GM18498 (cell line): ENCODE measurements at regions not wholly inside any gene's neighbourhood (a gene's known extent, or its start where the extent isn't known, plus 50 kb on each side); places are given as distances from the start of the nearest gene placed in this dataset.
"Not testable (repeated sequence)": the region's sequence is repeated elsewhere in the genome, so short reads cannot be mapped to it uniquely, and the experiment has no call there.

Source experiments
- ATAC-seq: cut with Tn5 transposase; IDR thresholded peaks from one replicate; pipeline ENCODE4 v1.9.1; 2021; ENCODE audit warnings: mild to moderate bottlenecking, moderate library complexity; ENCODE audit not compliant: unreplicated experiment

DNA sequence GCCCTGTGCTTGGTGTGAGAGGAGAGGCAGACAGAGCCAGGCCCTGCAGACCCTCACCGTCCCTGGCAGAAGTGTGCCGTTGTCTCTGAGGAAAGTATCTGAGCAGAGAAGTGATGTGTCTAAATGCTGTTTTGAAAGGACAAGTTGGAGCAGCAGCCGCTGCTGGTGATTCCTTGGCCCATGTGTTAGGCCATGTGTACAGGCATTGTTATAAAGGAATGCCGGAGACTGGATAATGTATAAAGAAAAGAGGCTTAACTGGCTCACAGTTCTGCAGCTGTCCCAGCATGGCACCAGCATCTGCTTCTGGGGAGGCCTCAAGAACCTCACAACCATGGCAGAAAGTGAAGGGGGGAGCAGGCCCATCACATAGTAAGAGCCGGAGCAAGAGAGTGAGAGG lies 334.6 kb upstream of the ATP10A start:
- no peak for ATAC-seq

- ATAC-seq, result no peak
These were observed 333.9 kb upstream of the ATP10A start for GRCh38 chr15:26197060-26197459.

DNA sequence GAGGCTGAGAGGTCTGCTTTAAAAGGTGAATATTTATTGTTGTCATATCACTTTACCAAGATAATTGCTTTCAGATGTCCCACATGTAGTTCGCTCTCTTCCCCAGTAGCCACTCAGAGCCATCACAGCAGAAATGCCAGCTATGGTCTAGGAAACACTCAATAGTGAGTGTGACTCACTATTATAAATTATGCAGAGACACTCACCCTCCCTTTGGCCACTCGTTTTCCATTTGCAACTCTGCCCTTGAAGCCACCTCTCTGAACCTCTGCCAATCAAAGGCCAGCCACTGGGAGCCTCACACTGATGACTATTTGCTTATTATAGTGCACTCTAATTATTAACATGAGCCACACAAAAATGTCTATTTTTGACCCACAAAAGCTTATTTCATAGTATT lies 328.1 kb upstream of the ATP10A start:
- no peak for ATAC-seq

DNA sequence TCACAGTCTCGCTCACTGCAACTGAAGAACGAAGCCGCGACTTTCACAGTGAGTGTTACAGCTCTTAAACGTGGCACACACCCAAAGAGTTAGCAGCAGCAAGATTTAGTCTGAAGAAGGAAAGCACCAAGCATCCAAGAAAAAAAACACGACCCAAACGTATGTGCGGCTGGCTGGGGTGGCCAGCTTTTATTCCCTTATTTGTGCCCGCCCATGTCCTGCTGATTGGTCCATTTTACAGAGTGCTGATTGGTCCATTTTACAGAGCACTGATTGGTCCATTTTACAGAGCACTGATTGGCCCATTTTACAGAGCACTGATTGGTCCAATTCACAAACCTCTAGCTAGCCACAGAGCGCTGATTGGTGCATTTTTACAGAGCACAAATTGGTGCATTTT lies 323.0 kb upstream of the ATP10A start:
- ATAC-seq, result not testable (repeated sequence)

DNA sequence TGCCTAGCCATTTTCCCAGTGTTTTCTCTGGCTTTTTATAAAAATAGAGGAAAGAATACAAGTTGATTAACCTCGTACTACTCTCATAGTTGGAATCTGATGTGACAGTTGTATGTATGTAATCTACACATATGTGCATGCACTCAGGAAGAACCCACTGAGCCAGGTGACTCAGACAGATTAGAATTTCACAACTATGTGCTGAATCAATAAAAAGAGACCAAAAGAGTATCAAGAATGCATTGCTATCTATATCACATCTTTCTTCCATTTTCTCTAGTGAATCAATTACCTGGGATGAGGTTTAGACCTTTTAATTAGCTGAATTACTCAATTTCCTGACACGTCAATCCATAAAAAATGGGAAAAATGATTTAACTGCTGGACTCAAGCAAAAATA lies 319.3 kb upstream of the ATP10A start:
- no peak for ATAC-seq

- no peak for ATAC-seq
These were observed 316.8 kb upstream of the ATP10A start for GRCh38 chr15:26179906-26180305.

DNA sequence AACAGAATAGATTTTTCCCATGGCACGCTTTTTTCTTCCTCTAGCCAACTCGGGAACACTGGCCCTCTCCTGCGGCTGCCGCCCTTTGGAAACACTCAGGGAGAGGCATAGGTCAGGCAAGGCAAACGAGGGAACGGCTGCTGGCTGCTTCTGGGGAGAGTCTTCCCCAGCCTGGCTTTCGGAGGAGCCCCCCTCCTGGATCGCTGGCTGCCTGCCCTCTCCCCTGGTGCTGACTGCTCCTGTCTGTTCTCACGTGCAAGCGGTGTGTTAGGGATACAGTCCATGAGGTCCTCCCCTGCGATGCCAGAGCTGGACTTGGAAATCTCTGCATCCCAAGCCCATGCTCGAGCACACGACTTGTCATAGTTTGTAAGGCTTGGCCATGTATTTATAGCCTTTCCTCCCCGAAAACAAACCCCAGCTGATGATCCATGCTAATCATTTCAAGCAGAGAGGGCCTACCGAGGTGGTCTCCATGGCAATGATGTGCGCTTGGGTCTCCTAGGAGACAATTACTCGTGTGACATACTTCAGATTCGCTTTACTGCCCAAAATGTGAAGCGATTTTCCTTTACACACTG lies 315.6 kb upstream of the ATP10A start:
- ATAC-seq, result no peak

GRCh38 chr15:26177816-26178215 lies 314.7 kb upstream of the ATP10A start:
- no peak for ATAC-seq

GRCh38 chr15:26176831-26177230 lies 313.7 kb upstream of the ATP10A start:
- no peak for ATAC-seq

- no peak for ATAC-seq
These were observed 308.1 kb upstream of the ATP10A start for GRCh38 chr15:26171266-26171665.

GRCh38 chr15:26166429-26166828 lies 303.3 kb upstream of the ATP10A start:
- no peak for ATAC-seq

DNA sequence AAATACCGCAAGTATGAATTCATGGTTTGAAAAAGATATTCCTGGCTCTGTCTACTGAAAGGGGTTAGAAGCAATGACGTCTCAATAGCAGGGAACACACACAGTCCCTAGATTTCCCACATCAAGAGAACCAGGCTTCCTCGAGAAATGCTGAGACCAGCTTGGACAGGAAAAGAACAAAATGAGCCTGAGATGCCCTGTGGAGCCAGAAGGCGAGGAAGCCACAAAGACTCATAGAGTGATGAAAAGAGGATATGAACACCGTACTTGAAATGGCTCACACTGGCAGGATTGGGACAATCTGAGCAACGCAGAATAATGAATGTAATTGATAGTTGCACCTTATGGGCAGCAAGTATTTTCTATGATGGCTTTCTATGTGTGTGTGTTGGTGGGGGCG lies 302.4 kb upstream of the ATP10A start:
- ATAC-seq, result no peak

DNA sequence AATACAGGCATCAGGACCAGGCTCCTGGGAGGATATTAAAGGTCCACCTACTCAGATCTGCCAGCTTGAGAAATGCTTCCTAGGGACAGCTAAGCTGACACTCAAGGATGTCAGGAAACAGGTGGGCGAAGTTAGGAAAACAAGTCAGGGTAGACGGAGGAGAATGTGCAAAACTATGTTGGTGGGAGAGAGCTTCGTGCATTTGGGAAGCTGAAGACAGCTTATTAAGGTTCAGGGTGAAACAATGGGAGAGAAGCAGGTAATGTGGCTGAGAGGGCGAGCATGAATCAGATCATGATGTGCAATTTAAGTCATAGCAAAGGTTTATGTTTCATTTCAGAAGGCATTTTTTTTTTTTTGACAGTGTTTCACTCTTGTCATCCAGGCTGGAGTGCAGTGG lies 297.2 kb upstream of the ATP10A start:
- no peak for ATAC-seq

GRCh38 chr15:26158176-26158575 lies 295.0 kb upstream of the ATP10A start:
- ATAC-seq, result no peak

- no peak for ATAC-seq
These were observed 294.0 kb upstream of the ATP10A start for GRCh38 chr15:26157081-26157480.

DNA sequence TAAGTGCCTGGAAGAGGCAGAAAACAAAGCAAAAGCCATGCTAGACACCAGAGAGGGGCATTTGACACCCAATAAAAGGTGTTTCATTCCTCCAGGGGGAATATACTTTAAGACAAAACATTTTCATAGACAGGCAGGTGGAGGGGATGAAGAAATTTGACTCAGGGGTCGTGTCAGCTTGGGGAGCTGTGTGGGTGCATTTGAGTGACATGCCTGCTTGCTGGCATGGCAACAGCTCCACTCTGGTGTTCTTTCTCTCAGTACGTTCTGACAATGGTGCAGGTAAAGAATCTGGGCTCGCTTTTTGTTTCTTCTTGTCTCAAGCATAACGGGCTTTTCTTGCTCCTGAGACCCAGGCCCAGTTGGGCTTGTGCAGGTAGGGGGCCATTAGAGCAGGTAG lies 292.9 kb upstream of the ATP10A start:
- no peak for ATAC-seq

GRCh38 chr15:26148156-26148860 lies 285.2 kb upstream of the ATP10A start:
- ATAC-seq, result no peak

- no peak for ATAC-seq
These were observed 283.1 kb upstream of the ATP10A start for GRCh38 chr15:26146202-26146601.

GRCh38 chr15:26145796-26146195 lies 282.7 kb upstream of the ATP10A start:
- ATAC-seq, result no peak

- ATAC-seq, result no peak
These were observed 281.7 kb upstream of the ATP10A start for GRCh38 chr15:26144836-26145235.

GRCh38 chr15:26143221-26143620 lies 280.1 kb upstream of the ATP10A start:
- ATAC-seq, result no peak

DNA sequence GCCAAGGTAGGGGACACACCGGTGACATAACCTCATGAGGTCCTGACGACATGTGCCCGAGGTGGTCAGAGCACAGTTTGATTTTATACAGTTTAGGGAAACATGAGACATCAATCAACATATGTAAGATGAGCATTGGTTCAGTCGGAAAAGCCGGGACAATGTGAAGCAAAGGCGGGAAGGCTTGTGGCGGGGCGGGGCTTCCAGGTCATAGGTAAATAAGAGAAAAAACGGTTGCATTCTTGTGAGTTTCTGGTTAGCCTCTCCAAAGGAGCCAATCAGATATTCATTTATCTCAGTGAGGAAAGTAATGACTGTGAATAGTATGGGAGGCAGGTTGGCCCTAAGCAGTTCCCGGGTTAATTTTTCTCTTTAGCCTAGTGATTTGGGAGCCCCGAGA lies 271.7 kb upstream of the ATP10A start:
- no peak for ATAC-seq

DNA sequence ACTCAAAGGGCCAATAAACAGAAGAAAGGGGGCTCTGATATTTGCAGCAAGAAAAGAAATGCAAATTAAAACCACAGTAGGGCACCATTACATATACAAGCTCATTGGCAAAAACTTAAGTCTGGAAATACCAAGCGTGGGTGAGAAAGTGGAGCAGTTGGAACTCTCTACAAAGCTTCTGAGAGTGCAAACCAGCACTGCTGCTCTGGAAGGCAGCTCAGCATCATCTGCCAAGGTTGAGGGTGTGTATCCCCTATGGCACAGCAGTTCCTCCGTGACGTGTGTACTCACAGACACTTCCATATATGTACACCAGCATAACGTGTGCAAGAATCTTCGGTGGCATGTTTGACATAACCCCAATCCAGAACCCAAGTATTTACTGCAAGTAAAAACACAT lies 271.0 kb upstream of the ATP10A start:
- ATAC-seq, result no peak
